Activated T-cell treated with anti-CD3 and anti-CD28 coated beads, Interleukin-2, amount 50 U/mL, for 4 hours (primary cell): ENCODE measurements at regions not wholly inside any gene's neighbourhood (a gene's known extent, or its start where the extent isn't known, plus 50 kb on each side); places are given as distances from the start of the nearest gene placed in this dataset.
"Not testable (repeated sequence)": the region's sequence is repeated elsewhere in the genome, so short reads cannot be mapped to it uniquely, and the experiment has no call there.

Experiments
- ATAC-seq, 2 donors: fragments of 200-7000 bp; cut with Tn5 transposase; one replicate each; pipeline ENCODE4 v1.10.0; 2021
- DNase-seq: peaks from one replicate; pipeline ENCODE4 v3.0.0-alpha.2; 2020
- H3K27me3 Mint-ChIP-seq: one replicate; pipeline ENCODE4 v1.8.0; 2021; ENCODE audit warnings: low read depth, mixed read lengths
- H3K36me3 Mint-ChIP-seq: one replicate; pipeline ENCODE4 v1.8.0; 2022; ENCODE audit warnings: mixed read lengths; ENCODE audit not compliant: insufficient read depth
- H3K4me1 Mint-ChIP-seq: one replicate; pipeline ENCODE4 v1.8.0; 2021; ENCODE audit warnings: low read depth, mixed read lengths
- H3K4me3 Mint-ChIP-seq: one replicate; pipeline ENCODE4 v1.8.0; 2021; ENCODE audit warnings: mild to moderate bottlenecking, moderate library complexity, mixed read lengths
- H3K9me3 Mint-ChIP-seq: one replicate; pipeline ENCODE4 v1.8.0; 2021; ENCODE audit warnings: mixed read lengths

GRCh38 chr2:47728551-47728950, 54.4 kb upstream of the MSH6 start:
- ATAC-seq (no peak), DNase-seq (no peak)
- Mint-ChIP-seq H3K4me3 (no peak overlapping the region), H3K4me1 (no peaks in the 10 kb centered on the region), H3K9me3 (no peaks in the 10 kb centered on the region), H3K27me3 (no peaks in the 10 kb centered on the region), H3K36me3 (no peaks in the 10 kb centered on the region)

- Mint-ChIP-seq H3K4me3 (no peak overlapping the region), H3K4me1 (no peaks in the 10 kb centered on the region), H3K36me3 (no peaks in the 10 kb centered on the region), H3K27me3 (no peaks in the 10 kb centered on the region), H3K9me3 (no peaks in the 10 kb centered on the region)
- DNase-seq = no peak
- ATAC-seq = no peak
These were observed 55.0 kb upstream of the MSH6 start for GRCh38 chr2:47727956-47728355.

DNA sequence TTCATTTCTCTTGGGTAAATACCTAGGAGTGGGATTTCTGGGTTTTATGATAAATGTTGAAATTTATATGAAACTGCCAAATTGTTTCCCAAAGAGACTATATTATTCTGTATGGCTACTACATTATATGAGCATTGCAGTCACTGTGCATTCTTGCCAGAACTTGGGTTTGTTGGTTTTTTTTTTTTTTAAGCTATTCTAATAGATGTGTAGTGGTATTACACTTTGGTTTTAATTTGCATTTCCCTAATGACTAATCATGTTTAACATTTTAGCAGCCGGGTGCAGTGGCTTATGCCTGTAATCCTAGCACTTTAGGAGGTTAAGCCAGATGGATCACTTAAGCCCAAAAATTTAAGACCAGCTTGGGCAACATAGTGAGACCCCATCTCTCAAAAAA, 56.0 kb upstream of the MSH6 start:
- H3K9me3 Mint-ChIP-seq, H3K4me3 Mint-ChIP-seq, DNase-seq, H3K4me1 Mint-ChIP-seq, H3K27me3 Mint-ChIP-seq, H3K36me3 Mint-ChIP-seq, ATAC-seq: not testable (repeated sequence)

GRCh38 chr2:47725808-47726207, 57.1 kb upstream of the MSH6 start:
- ATAC-seq (no peak), DNase-seq (no peak)
- Mint-ChIP-seq H3K27me3 (no peaks in the 10 kb centered on the region), H3K4me3 (no peak overlapping the region), H3K36me3 (no peaks in the 10 kb centered on the region), H3K9me3 (no peaks in the 10 kb centered on the region), H3K4me1 (no peaks in the 10 kb centered on the region)

DNA sequence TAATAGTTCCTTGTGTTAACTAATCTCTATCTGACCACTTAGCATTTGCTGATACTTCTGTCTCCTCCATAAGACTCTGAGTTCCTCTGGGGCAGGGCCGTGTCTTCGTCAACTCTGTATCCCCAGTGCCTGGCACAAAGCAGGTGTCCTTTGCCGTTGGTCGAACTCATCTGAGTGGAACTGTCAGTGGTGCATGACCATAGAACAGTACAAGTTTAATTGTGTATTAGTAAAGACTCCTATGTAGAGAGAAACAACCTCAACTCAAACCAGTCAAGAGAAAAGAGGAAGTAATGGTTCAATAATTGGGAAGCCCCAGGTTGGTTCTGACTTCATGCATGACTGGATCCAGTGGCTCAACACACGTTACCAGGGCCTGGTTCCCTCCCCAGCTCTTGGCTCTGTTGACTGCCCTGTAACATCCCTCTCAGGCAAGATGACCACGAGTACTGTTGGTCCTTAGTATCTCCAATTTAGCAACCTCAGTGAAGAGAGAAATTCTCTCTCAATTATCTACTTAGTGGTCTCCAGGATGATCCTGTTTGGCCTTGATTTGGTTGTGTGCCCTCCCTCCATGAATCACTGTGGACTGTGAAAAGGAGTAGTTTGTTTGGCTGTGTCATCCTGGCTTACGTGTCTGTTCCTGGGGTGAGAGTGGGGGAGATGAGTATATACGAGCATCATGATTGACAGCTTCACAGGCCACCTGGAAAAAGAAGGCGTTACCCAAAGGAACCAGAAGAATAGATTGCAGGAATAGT, 58.5 kb upstream of the MSH6 start:
- Mint-ChIP-seq H3K27me3 (no peaks in the 10 kb centered on the region), H3K4me3 (no peak overlapping the region), H3K4me1 (peaks cover 3% of the 10 kb centered on the region), H3K9me3 (no peaks in the 10 kb centered on the region), H3K36me3 (no peaks in the 10 kb centered on the region)
- DNase-seq (no peak), ATAC-seq (peak in 1 of 2 donors; percentile 32)

- Mint-ChIP-seq H3K27me3 (no peaks in the 10 kb centered on the region), H3K36me3 (no peaks in the 10 kb centered on the region), H3K9me3 (no peaks in the 10 kb centered on the region), H3K4me1 (peaks cover 6% of the 10 kb centered on the region), H3K4me3 (no peak overlapping the region)
- ATAC-seq (no peak), DNase-seq (no peak)
These were observed 61.6 kb upstream of the MSH6 start for GRCh38 chr2:47721296-47721695.

- DNase-seq (no peak), ATAC-seq (no peak)
- H3K36me3 Mint-ChIP-seq = no peaks in the 10 kb centered on the region
These were observed 62.4 kb upstream of the MSH6 start for GRCh38 chr2:47720559-47720958.

GRCh38 chr2:47720036-47720435, 62.9 kb upstream of the MSH6 start:
- Mint-ChIP-seq H3K27me3 (no peaks in the 10 kb centered on the region), H3K9me3 (no peaks in the 10 kb centered on the region), H3K4me1 (peaks cover 6% of the 10 kb centered on the region), H3K4me3 (no peak overlapping the region), H3K36me3 (no peaks in the 10 kb centered on the region)
- DNase-seq (no peak), ATAC-seq (no peak)

More at GRCh38 chr2:47720559-47720958, 62.4 kb upstream of the MSH6 start:
- Mint-ChIP-seq H3K4me1 (peaks cover 6% of the 10 kb centered on the region), H3K9me3 (no peaks in the 10 kb centered on the region), H3K4me3 (no peak overlapping the region), H3K27me3 (no peaks in the 10 kb centered on the region)

DNA sequence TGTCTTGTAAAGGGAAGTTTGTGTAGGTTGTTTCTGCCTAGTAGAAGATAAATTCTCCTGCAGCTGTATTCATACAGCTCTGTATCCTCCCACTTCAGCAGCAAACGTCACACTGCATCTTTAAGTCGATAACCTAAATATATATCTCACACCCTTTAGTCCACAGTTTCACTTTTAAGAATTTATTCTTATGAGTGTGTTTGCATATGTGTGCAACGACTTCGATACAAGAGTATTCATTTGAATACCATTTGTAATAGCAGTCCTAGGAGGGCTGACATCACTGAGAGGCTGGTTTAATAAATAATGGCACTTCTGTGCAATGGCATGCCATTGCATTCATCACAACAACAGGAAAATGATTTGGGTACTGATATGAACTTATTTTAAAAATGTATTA, 63.8 kb upstream of the MSH6 start:
- DNase-seq (no peak), ATAC-seq (peak in 1 of 2 donors; percentile 50)
- H3K27me3 Mint-ChIP-seq = no peaks in the 10 kb centered on the region
- H3K4me3 Mint-ChIP-seq = no peak overlapping the region
- H3K4me1 Mint-ChIP-seq = peaks cover 6% of the 10 kb centered on the region
- H3K9me3 Mint-ChIP-seq = no peaks in the 10 kb centered on the region
- no peaks in the 10 kb centered on the region for H3K36me3 Mint-ChIP-seq

DNA sequence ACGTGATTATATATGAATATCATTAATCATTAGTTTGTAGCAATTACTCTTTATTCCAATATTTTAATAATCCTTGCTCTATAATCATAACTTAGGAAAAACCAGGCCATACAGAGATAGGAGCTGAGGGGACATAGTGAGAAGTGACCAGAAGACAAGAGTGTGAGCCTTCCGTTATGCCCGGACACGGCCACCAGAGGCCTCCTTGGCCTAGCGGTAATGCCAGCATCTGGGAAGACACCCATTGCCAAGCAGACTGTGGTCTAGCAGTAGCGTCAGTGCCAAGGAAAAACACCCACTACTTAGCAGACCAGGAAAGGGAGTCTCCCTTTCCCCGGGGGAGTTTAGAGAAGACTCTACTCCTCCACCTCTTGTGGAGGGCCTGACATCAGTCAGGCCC, 66.6 kb upstream of the MSH6 start:
- not testable (repeated sequence) for H3K27me3 Mint-ChIP-seq, H3K4me3 Mint-ChIP-seq, H3K36me3 Mint-ChIP-seq, ATAC-seq, H3K4me1 Mint-ChIP-seq, DNase-seq, H3K9me3 Mint-ChIP-seq

DNA sequence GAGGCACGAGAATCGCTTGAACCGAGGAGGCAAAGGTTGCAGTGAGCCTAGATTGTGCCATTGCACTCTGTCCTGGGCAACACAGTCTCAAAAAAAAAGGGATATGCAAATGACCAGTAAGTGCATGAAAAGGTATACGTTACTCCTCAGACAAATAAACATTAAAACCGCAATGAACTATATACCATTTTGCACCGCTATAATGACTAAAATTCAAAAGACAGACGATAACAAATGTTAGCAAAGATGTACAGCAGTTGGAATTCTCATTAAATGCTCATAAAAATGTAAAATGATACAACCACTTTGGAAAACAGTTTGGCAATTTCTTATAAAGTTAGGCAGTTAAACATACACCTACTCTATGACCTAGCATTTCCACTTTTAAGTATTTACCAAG, 67.4 kb upstream of the MSH6 start:
- DNase-seq = no peak
- Mint-ChIP-seq H3K4me1 (peaks cover 6% of the 10 kb centered on the region), H3K9me3 (no peaks in the 10 kb centered on the region), H3K4me3 (no peak overlapping the region), H3K36me3 (no peaks in the 10 kb centered on the region), H3K27me3 (no peaks in the 10 kb centered on the region)
- no peak for ATAC-seq

DNA sequence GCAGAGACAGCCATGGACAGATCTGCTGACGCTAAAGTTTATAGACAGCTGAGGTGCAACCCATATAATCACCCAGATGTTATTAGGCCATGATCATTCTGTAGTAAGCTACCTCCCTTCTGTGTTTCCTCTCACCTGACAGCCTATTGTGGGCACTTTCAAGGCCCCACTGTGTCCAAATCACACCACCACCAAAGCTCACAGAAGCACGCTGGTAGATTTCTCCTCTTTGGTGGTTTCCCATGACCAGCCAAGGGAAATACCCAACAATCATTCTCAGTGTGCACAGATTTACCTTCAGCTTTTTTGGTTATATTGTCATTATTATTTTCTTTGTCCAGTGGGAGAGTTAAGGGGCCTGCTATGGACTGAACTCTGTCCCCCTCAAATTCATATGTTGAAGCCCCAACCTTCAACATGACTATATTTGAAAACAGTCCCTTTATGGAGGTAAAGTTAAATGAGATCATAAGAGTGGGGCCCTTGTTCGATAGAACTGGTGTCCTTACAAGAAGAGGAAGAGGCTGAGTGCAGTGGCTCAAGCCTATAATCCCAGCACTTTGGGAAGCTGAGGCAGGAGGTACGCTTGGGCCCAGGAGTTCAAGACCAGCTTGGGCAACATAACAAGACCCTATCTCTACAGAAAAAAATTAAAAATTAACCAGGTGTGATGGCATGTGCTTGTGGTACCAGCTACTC, 74.0 kb upstream of the MSH6 start:
- Mint-ChIP-seq H3K9me3 (no peaks in the 10 kb centered on the region), H3K27me3 (peaks cover 3% of the 10 kb centered on the region), H3K4me1 (no peaks in the 10 kb centered on the region), H3K4me3 (no peak overlapping the region), H3K36me3 (no peaks in the 10 kb centered on the region)
- no peak for ATAC-seq
- no peak for DNase-seq

- no peak for ATAC-seq
- Mint-ChIP-seq H3K27me3 (peaks cover 5% of the 10 kb centered on the region), H3K9me3 (no peaks in the 10 kb centered on the region), H3K36me3 (no peaks in the 10 kb centered on the region), H3K4me3 (no peak overlapping the region), H3K4me1 (no peaks in the 10 kb centered on the region)
- DNase-seq = no peak
These were observed 78.7 kb upstream of the MSH6 start for GRCh38 chr2:47704287-47704686.

DNA sequence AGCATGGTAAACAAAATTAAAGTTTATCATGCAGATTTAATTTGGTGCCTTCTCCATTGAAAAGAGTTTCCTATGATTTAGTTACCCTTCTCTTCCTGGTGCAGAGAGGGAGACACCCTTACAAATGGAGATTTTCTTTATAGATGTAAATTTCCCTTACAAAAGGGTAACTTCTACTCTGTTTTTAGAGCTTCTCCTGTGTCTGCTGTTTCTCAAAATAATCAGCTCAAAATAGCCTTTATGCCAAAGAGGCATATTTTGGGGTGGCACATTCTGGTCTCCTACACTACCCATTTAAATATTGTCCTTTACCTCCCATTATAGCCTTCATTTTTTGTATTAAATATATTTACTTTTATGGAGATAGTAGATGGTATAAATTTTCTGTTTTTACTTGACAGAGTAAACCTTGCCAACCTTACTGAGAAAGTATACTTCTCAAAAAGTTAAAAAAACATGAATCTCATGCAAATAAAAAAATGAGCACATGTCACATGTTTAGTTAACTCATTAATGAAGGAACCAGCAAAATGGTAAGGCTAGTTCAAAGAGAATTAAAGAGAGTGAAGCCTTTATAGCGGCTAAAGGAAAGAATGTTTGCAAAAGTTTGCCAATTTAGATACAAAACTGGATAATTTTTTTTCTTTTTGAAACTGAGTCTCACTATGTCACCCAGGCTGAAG, 83.3 kb upstream of the MSH6 start:
- Mint-ChIP-seq H3K4me1 (no peaks in the 10 kb centered on the region), H3K27me3 (peaks cover 12% of the 10 kb centered on the region), H3K36me3 (no peaks in the 10 kb centered on the region), H3K9me3 (no peaks in the 10 kb centered on the region), H3K4me3 (no peak overlapping the region)
- no peak for ATAC-seq
- DNase-seq = no peak
